Adipose tissue (tissue), 3 donors: ENCODE measurements at regions not wholly inside any gene's neighbourhood (a gene's known extent, or its start where the extent isn't known, plus 50 kb on each side); places are given as distances from the start of the nearest gene placed in this dataset.
"Not testable (repeated sequence)": the region's sequence is repeated elsewhere in the genome, so short reads cannot be mapped to it uniquely, and the experiment has no call there.

ENCODE experiments used
- H3K27ac ChIP-seq: one replicate; pipeline ENCODE4 v1.5.1; 2013; ENCODE audit warnings: low read depth, low read length
- whole genome bisulfite sequencing, 3 donors: extraction: QIAGEN DNeasy Blood & Tissue Kit; methylation state at CpG; one replicate each; pipeline ENCODE4 v1.1.7; 2013; 5-methylcytosine and 5-hydroxymethylcytosine counted together
- donor health status: healthy with polysubstance abuse.
- donor health status: Bipolar disorder and iron deficiency.
- donor health status: healthy.

- H3K27ac ChIP-seq = no peak overlapping the region
- WGBS, 3 donors = 53 to 81% (median 68%) methylated on average over 7 of the region's 7 CpGs
Observed at GRCh38 chr5:135102716-135103574, 68.9 kb upstream of the PITX1 start.

DNA sequence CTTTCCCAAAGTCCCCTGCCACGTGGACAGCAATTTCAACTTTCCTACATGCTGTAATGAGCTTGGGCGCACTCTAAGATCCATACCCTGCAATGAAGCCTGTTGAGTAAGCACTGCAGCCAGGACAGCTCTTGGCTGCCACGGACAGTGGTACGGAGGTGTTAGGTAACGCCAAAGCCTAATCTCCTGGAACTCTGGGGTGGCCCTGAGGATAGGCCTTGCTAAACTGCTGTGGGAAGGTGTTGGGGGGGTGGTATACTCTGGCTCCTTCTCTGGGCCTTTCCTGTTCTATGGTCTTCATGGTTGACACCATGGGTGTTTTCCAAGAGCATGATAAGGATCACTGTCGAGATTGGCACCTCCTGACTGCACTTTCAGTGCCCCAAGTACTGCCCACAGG is 66.4 kb upstream of the PITX1 start:
- 83 to 90% (median 89%) methylated on average over 6 of the region's 6 CpGs for WGBS, 3 donors

GRCh38 chr5:135100011-135100410 is 66.0 kb upstream of the PITX1 start:
- WGBS, 3 donors = 61 to 90% (median 83%) methylated on average over 3 of the region's 3 CpGs
- no peak overlapping the region for H3K27ac ChIP-seq

More for the DNA sequence above, 66.4 kb upstream of the PITX1 start:
- H3K27ac ChIP-seq = no peak overlapping the region

DNA sequence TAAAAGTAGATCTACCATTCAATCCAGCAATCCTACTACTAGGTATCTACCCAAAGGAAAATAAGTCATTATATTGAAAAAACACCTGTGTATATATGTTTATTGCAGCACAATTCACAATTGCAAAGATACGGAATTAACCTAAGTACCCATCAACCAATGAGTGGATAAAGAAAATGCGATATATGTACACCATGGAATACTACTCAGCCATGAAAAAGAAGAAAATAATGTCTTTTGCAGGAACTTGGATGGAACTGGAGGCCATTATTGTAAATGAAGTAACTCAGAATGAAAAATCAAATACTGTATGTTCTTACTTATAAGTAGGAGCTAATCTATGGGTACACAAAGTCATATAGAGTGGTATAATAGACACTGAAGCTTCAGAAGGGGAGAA is 63.4 kb upstream of the PITX1 start:
- 90 to 100% (median 91%) methylated on average over 2 of the region's 2 CpGs for WGBS, 3 donors
- no peak overlapping the region for H3K27ac ChIP-seq

- no peak overlapping the region for H3K27ac ChIP-seq
- WGBS, 3 donors = 82 to 96% (median 91%) methylated on average over 3 of the region's 3 CpGs
Observed at GRCh38 chr5:135095871-135096270, 61.8 kb upstream of the PITX1 start.

GRCh38 chr5:135095052-135095715 is 61.2 kb upstream of the PITX1 start:
- 73 to 87% (median 85%) methylated on average over 6 of the region's 6 CpGs for WGBS, 3 donors
- H3K27ac ChIP-seq = no peak overlapping the region

DNA sequence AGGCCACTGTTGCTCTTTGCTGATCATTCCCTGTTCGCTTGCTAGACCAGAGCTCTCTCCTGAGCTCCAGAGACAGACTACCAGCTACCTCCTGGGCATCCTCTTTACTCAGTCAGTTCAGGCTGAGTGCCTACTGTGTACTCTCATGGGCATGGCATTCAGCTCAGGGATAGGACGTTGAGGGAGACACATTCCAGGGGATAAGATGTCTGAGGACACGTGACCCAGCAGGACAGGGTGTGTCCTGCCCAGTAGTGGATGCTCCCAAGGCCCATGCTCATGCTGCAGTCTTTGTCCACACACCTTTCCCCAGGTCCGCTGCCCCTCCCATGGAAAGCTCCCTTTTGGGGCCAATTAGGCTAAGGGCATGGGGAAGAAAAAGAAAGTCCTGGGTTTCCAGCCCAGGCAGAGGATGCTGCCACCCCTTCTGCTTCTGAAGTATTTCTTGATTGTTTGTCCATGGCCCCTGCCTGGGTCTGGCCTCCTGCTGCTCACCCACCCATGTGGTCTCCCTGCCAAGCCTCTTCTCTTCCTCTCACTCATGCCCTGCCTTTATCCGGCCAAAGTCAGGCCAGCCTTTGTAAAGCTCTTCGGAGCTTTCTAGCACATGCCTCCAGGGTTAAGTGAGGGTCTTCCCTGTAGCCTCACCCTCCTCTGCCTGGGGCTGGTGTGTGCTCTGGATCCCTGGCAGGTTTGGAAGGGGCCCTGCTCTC is 60.5 kb upstream of the PITX1 start:
- H3K27ac ChIP-seq = no peak overlapping the region
- 76 to 93% (median 85%) methylated on average over 6 of the region's 6 CpGs for WGBS, 3 donors

- H3K27ac ChIP-seq = not testable (repeated sequence)
- WGBS, 3 donors = 87 to 96% (median 95%) methylated on average over 1 of the region's 1 CpG
Observed at GRCh38 chr5:135093483-135093882, 59.5 kb upstream of the PITX1 start.

- WGBS, 3 donors = 83 to 89% (median 89%) methylated on average over 8 of the region's 8 CpGs
- no peak overlapping the region for H3K27ac ChIP-seq
Observed at GRCh38 chr5:135092476-135092875, 58.4 kb upstream of the PITX1 start.

DNA sequence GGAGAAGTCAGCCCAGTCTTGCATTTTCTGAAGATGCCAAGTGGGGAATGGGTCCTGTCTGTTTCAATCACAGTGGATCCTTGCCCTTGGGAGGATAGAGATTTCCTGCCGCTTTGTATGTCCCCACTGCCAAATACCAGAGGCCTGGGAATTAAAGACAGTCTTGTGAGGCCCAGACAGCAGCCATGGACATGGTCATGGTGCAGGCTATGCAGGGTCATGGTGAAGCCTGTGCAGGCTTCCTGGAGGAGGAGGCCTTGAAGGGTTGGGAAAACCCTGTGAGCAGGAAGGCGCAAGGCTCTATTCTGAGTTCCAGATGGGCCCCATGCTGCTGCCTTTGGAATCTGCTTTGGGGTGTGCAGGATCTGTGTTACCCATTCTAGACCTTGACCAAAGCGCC is 57.3 kb upstream of the PITX1 start:
- WGBS, 3 donors = 94 to 97% (median 94%) methylated on average over 3 of the region's 3 CpGs
- no peak overlapping the region for H3K27ac ChIP-seq

DNA sequence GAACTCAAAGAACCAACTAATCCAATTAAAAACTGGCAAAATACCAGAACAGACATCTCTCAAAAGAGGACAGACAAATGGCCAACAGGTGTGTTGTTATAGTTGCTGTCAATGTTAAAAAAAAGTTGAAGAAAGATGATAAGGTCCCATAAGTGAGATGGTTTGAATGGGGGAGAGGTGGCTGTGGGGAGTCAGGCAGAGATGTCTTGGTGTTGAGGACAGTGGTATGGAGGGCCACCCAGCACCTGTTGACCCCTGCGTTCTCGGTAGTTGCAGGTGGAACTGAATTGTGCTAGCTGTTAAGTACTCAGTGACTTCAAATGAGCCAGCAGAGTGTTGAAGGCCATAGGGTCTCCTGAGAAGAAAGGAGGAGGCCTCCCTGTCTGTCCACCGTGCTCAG is 55.9 kb upstream of the PITX1 start:
- 78 to 86% (median 80%) methylated on average over 3 of the region's 3 CpGs for WGBS, 3 donors
- no peak overlapping the region for H3K27ac ChIP-seq

GRCh38 chr5:135088911-135089310 is 54.9 kb upstream of the PITX1 start:
- no peak overlapping the region for H3K27ac ChIP-seq
- WGBS, 3 donors = 34 to 52% (median 37%) methylated on average over 2 of the region's 2 CpGs

DNA sequence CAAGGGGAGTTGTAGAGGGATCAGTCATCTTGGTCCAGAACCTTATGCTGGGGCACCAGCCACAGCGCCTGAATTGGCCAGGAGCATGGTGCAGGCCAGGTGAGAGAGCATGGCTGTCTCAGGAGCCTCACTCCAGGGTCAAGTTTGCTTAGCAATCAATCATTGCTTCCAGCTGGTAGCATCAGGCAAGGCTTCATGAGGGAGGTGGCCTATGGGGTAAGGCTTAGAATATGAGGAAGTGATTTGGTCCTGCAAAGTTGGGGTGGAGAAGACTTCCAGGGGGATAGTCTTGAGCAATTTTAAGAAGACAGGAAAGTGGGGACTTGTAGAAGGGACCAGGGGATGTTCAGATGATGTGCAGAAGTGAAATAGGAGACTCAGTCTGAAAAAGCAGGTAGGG is 53.9 kb upstream of the PITX1 start:
- WGBS, 3 donors = 65 to 95% (median 95%) methylated on average over 1 of the region's 1 CpG
- no peak overlapping the region for H3K27ac ChIP-seq

- WGBS, 3 donors = 82 to 90% (median 89%) methylated on average over 17 of the region's 17 CpGs
- no peak overlapping the region for H3K27ac ChIP-seq
Observed at GRCh38 chr5:135085936-135086725, 52.1 kb upstream of the PITX1 start.

DNA sequence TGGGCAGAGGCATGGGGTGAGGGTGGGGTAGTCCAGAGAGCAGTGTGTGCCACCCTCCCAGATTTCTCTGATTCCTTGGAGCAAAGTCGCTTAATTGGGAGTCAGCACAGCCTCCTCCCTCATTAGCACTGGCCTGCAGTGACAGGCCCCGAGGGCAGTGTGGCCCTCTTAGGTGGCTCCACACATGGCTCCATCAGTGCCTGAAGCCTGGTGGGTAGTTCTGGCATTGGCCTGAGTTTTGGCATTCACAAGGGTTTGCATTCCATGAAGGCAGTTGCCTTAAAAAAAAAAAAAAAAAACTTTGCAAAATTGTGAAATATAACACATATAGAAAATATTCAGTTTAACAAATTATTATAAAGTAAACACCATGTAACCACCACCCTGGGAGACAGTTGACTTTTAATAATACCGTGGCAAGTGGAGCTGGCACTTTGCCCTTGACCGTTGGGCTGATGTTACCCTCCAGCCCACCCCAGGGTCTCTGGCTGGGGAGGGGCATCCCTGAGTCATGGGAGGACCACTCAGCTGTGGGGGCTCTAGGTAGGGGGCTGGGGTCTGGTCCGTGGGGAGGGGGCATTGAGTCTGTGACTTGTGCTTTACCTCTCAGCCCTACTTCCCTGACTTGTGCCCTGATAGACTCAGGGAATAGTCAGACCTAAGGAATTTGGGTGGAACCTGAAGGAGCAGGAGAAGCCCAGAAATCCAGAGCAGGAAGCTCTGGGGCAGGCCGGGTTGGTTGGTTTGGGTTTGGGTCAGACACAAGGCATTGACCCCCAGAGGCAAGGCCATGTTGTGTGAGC is 51.3 kb upstream of the PITX1 start:
- 61 to 72% (median 69%) methylated on average over 6 of the region's 6 CpGs for WGBS, 3 donors
- no peak overlapping the region for H3K27ac ChIP-seq
